Spleen (tissue), 7 donors: ENCODE measurements at regions not wholly inside any gene's neighbourhood (a gene's known extent, or its start where the extent isn't known, plus 50 kb on each side); places are given as distances from the start of the nearest gene placed in this dataset.

ENCODE experiments used
- CTCF ChIP-seq, 11 experiments: fragments of 200-600 bp in 7 of 11; fragments of 450-650 bp in 4 of 11; sonication (generic) in 4 of 11; IDR thresholded peaks in 8 of 11; conservative IDR thresholded peaks in 3 of 11; 1 replicate in 7 of 11; 2 replicates in 4 of 11; pipeline versions ENCODE4 v1.4.0 to v1.8.0; 2016 to 2021; ENCODE audit warnings: antibody characterized with exemption in 11 of 11, inconsistent platforms in 4 of 11, mild to moderate bottlenecking in 1 of 11
- POLR2A ChIP-seq, 3 donors: fragments of 450-650 bp; IDR thresholded peaks; one replicate each; pipeline ENCODE4 v1.5.1; 2017; ENCODE audit warnings: antibody characterized with exemption in 3 of 3, mild to moderate bottlenecking in 1 of 3
- POLR2AphosphoS5 ChIP-seq, 3 donors: sonication (generic); formaldehyde crosslinking; IDR thresholded peaks; one replicate each; pipeline ENCODE4 v1.5.1; 2017; ENCODE audit warnings: antibody characterized with exemption in 3 of 3
- donor health status: DM: no; HTN: no; CAD: no; lungs with moderate emphysema.
- donor health status: DM: no; HTN: no; CAD: no.
- donor health status: DM: no; HTN: no; CAD: no.

GRCh38 chr2:156083763-156084493, 248.6 kb downstream of the NR4A2 start:
- TF ChIP-seq CTCF (IDR thresholded peaks at IDR 0.05 in 8 of 11, conservative IDR thresholded peaks at IDR 0.05 in 3 of 11) (no peak), POLR2AphosphoS5 (IDR thresholded peaks at IDR 0.05) (no peak), POLR2A (IDR thresholded peaks at IDR 0.05) (no peak)
